ENCODE measurements at regions not wholly inside any gene's neighbourhood (a gene's known extent, or its start where the extent isn't known, plus 50 kb on each side); places are given as distances from the start of the nearest gene placed in this dataset.

DNA sequence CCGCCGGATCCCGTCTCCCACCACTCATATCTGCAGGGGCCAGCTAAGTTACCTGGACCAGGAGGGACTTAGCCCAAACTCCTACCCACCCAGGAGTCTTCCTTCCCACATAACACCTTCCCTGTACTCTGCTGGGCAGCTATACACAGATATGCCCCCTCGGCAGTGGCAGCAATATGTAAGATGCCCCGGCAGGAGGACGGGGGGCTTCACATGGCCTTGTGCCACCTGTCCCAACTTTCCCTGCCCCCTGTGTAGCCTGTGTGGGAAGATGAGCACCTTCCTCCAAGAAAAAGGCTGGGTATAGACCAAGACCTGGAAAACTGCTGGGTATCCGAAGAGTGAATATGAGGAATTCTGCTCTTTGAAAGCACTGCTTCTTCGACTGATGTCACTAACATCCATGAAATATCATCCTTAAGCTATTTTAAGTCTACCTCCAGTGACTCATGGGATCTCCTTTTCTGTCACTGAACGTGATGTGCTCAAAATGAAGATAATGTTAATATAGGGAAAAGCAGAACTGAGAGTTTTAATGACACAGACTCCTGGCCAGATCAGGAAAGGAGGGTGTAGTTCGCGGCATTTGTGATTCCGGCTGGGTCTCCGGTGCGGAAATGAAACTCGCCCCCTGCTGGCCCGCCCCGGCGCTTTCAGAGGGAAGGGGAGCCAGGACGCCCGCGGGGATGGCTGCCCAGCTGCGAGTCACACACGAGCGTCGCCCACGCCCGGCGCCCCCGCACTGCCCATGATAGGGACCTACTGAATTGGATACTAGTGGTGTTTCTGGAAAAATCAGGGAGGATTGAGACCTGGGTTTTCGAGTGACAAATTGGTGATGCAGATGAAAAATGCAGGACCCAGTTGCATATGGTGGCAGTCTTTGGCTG is 256.9 kb upstream of the NFE2L3 start:
- peak overlapping the region in 1 of 2 donors; percentile 35 for H3K4me3 ChIP-seq
- TF ChIP-seq, protein P1, sequence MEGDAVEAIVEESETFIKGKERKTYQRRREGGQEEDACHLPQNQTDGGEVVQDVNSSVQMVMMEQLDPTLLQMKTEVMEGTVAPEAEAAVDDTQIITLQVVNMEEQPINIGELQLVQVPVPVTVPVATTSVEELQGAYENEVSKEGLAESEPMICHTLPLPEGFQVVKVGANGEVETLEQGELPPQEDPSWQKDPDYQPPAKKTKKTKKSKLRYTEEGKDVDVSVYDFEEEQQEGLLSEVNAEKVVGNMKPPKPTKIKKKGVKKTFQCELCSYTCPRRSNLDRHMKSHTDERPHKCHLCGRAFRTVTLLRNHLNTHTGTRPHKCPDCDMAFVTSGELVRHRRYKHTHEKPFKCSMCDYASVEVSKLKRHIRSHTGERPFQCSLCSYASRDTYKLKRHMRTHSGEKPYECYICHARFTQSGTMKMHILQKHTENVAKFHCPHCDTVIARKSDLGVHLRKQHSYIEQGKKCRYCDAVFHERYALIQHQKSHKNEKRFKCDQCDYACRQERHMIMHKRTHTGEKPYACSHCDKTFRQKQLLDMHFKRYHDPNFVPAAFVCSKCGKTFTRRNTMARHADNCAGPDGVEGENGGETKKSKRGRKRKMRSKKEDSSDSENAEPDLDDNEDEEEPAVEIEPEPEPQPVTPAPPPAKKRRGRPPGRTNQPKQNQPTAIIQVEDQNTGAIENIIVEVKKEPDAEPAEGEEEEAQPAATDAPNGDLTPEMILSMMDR (IDR thresholded peaks at IDR 0.05) = peak; percentile 50 to 57

DNA sequence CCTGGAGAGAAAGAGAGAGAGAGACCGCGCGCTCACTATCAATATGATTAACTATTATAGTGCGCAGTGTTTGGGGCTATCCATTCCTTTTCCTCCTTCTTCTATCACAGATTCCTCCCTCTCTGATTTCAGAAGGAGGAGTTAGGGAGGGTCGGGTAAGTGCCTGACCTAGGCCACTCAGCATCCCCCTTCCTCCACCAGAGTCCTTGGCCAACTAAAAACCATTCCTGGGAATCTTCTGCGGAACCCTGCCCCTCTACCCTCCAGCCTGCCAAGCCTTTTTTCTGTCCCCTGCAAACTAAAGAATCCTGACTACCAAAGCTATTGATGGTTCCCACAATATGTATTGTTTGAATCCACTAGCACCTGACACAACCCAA is 256.2 kb upstream of the NFE2L3 start:
- H3K36me3 ChIP-seq = no peaks in the 10 kb centered on the region
- intact Hi-C loops (cut with DNase I; ENCODE audit: low total_unique reads) = loop anchor here (10.0 kb wide), 1 partner anchor 169 kb away; no protein-coding TSS in a partner anchor
- H3K9me3 ChIP-seq = no peaks in the 10 kb centered on the region
- H3K4me1 ChIP-seq = peaks cover 0 to 14% (median 8%) of the 10 kb centered on the region in 4 donors
- peaks cover 0 to 36% of the 10 kb centered on the region in 2 donors for H3K27me3 ChIP-seq
- no peak overlapping the region for H3K4me3 ChIP-seq
- no peak for DNase-seq
- H3K27ac ChIP-seq = no peak overlapping the region
- TF ChIP-seq, protein P1 (IDR thresholded peaks at IDR 0.05) = no peak

More for the DNA sequence above, 256.9 kb upstream of the NFE2L3 start:
- Histone ChIP-seq H3K36me3 (no peaks in the 10 kb centered on the region), H3K4me1 (peaks cover 0 to 14% (median 8%) of the 10 kb centered on the region in 4 donors), H3K9me3 (no peaks in the 10 kb centered on the region), H3K27ac (no peak overlapping the region), H3K27me3 (peaks cover 0 to 37% of the 10 kb centered on the region in 2 donors)
- intact Hi-C loops (cut with DNase I; ENCODE audit: low total_unique reads) = loop anchor here (5.0 to 10.0 kb wide), 3 partner anchors 57 to 467 kb away; no protein-coding TSS in a partner anchor
- DNase-seq = peak; percentile 63 to 79

DNA sequence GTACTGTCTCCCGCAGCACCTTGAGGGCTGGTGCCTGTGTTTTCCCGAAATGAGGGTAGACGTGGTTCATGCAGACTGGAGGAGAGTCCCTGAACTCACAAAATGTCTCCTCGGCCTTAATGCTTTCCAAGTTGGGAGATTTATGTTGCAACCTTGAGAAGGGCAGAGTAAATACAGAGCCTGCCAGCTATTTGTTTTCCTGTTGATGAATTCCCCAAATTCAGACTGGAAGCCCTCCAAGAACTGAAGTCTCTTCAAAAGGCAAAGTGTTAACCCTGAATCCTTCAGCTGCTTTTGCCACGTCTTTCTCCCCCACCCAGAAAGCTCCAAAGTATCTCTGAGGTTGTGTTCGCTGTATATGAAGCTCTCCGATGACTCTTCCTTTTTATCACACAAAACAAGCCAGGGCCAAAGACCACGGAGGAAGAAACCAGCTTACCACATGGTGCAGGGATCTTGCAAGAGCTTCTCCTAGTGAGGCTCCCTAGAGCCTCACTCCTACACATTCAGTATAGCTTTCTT is 254.7 kb upstream of the NFE2L3 start:
- Histone ChIP-seq H3K36me3 (no peaks in the 10 kb centered on the region), H3K9me3 (no peaks in the 10 kb centered on the region), H3K27ac (no peak overlapping the region), H3K4me3 (no peak overlapping the region), H3K27me3 (peaks cover 0 to 36% of the 10 kb centered on the region in 2 donors), H3K4me1 (peaks cover 0 to 14% (median 8%) of the 10 kb centered on the region in 4 donors)
- no peak for DNase-seq
- TF ChIP-seq, protein P1 (IDR thresholded peaks at IDR 0.05) = no peak
- intact Hi-C loops (cut with DNase I; ENCODE audit: low total_unique reads) = loop anchor here (10.0 kb wide), 1 partner anchor 167 kb away; no protein-coding TSS in a partner anchor

DNA sequence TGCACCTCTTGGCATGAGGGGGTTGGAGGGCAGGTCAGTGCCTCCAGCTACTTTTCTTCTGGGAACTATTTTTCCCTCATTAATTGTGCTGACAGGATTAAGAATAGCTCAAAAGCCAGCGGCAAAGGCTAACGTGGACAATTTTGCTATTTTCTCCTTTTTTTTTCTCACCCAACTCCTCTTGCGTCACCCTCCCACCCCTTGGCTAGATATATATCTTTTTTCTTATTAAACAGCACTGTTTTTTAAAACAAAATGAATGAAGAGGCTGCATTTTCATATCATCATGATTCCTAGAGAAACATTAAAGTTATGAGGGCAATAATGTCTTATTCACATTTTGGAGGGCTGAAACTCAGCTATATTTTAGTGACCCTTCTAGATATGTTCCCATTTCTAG is 251.8 kb upstream of the NFE2L3 start:
- intact Hi-C loops (cut with DNase I; ENCODE audit: low total_unique reads) = no loop called here
- no peaks in the 10 kb centered on the region for H3K9me3 ChIP-seq
- no peak overlapping the region for H3K27ac ChIP-seq
- no peak overlapping the region for H3K4me3 ChIP-seq
- peaks cover 0 to 16% of the 10 kb centered on the region in 2 donors for H3K27me3 ChIP-seq
- TF ChIP-seq, protein P1 (IDR thresholded peaks at IDR 0.05) = no peak
- H3K36me3 ChIP-seq = no peaks in the 10 kb centered on the region
- DNase-seq = no peak
- peaks cover 0 to 3% (median 3%) of the 10 kb centered on the region in 4 donors for H3K4me1 ChIP-seq

DNA sequence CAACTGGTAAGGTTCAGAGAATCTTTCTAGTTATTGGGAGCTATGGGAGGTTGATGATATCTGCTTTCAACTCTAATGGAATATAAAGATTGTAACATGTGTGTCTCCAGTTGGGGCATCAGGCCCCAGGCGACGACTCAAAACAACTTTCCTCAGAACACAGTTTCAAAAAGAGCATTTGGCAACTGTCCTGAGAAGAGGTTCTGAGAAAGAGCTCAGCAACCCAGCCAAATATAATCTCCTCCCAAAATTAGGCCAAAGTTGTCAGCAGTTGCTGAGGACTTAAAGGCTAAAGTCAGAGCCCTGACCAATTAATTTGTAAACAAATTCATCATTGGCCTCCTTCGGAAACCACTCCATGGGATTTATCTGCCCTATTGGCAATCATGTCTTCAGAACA is 251.1 kb upstream of the NFE2L3 start:
- Histone ChIP-seq H3K9me3 (no peaks in the 10 kb centered on the region), H3K4me1 (no peaks in the 10 kb centered on the region), H3K27ac (no peak overlapping the region), H3K27me3 (peaks cover 0 to 10% of the 10 kb centered on the region in 2 donors), H3K4me3 (no peak overlapping the region), H3K36me3 (no peaks in the 10 kb centered on the region)
- DNase-seq = no peak
- TF ChIP-seq, protein P1 (IDR thresholded peaks at IDR 0.05) = no peak
- intact Hi-C loops (cut with DNase I; ENCODE audit: low total_unique reads) = no loop called here
